Right renal pelvis (tissue), 4 donors: ENCODE measurements at regions not wholly inside any gene's neighbourhood (a gene's known extent, or its start where the extent isn't known, plus 50 kb on each side); places are given as distances from the start of the nearest gene placed in this dataset.

Experiments used
- DNase-seq, 4 donors: peaks; one replicate each; pipeline ENCODE4 v3.0.0-alpha.2; 2013; ENCODE audit warnings: low read depth in 4 of 4, low spot score in 3 of 4, missing footprints in 1 of 4

GRCh38 chr10:59125666-59126065 lies 50.8 kb upstream of the PHYHIPL start:
- no peak for DNase-seq

- no peak for DNase-seq
Measured at GRCh38 chr10:59126261-59126660, 50.2 kb upstream of the PHYHIPL start.
